ENCODE measurements at regions not wholly inside any gene's neighbourhood (a gene's known extent, or its start where the extent isn't known, plus 50 kb on each side); places are given as distances from the start of the nearest gene placed in this dataset.

DNA sequence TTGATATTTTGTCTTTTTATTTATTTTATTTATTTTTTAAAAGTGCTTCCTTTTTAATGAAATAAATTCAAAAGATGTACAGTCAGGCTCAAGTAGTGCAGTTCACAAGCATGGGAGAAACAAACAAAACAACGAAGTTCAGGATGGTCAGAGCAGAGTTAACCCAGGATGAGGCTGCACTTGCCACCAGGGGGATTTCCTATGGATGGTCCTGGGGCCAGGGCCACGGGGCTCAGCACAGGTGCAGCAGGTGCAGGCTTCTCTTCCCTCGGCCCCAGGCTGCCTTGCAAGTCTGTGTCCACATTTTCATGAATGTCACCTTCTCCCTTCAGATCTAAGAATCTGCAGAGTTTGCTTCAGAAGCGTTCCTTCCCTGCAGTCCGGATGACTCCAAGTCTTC lies 76.5 kb downstream of the CDCA7 start:
- TF ChIP-seq, protein P1, sequence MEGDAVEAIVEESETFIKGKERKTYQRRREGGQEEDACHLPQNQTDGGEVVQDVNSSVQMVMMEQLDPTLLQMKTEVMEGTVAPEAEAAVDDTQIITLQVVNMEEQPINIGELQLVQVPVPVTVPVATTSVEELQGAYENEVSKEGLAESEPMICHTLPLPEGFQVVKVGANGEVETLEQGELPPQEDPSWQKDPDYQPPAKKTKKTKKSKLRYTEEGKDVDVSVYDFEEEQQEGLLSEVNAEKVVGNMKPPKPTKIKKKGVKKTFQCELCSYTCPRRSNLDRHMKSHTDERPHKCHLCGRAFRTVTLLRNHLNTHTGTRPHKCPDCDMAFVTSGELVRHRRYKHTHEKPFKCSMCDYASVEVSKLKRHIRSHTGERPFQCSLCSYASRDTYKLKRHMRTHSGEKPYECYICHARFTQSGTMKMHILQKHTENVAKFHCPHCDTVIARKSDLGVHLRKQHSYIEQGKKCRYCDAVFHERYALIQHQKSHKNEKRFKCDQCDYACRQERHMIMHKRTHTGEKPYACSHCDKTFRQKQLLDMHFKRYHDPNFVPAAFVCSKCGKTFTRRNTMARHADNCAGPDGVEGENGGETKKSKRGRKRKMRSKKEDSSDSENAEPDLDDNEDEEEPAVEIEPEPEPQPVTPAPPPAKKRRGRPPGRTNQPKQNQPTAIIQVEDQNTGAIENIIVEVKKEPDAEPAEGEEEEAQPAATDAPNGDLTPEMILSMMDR (IDR thresholded peaks at IDR 0.05; ENCODE audit: low read depth, low read length, poor library complexity, severe bottlenecking) = no peak
- TF ChIP-seq EZH2phosphoT487 (IDR thresholded peaks at IDR 0.05; ENCODE audit: borderline replicate concordance, low read length) = no peak
